ENCODE measurements at regions not wholly inside any gene's neighbourhood (a gene's known extent, or its start where the extent isn't known, plus 50 kb on each side); places are given as distances from the start of the nearest gene placed in this dataset.

GRCh38 chr2:209371407-209371806 is 52.4 kb upstream of the MAP2 start:
- Histone ChIP-seq H3K36me3 (ENCODE audit: low read depth) (no peaks in the 10 kb centered on the region), H3K4me3 (ENCODE audit: severe bottlenecking) (no peak overlapping the region), H3K27me3 (ENCODE audit: insufficient read depth, poor library complexity, severe bottlenecking) (no peaks in the 10 kb centered on the region), H3K4me1 (ENCODE audit: insufficient read depth, poor library complexity, severe bottlenecking) (peaks cover 26% of the 10 kb centered on the region), H3K9me3 (ENCODE audit: severe bottlenecking) (no peaks in the 10 kb centered on the region), H3K27ac (ENCODE audit: poor library complexity, severe bottlenecking) (no peak overlapping the region)
- no peak for ATAC-seq (ENCODE audit: low read depth)
- DNase-seq (ENCODE audit: low spot score), result no peak
- no peak for TF ChIP-seq CTCF (IDR thresholded peaks at IDR 0.05; ENCODE audit: poor library complexity, severe bottlenecking)

Data from RWPE2 (cell line).